ENCODE measurements at regions not wholly inside any gene's neighbourhood (a gene's known extent, or its start where the extent isn't known, plus 50 kb on each side); places are given as distances from the start of the nearest gene placed in this dataset.

- Histone ChIP-seq H3K4me3 (ENCODE audit: low read depth in 1 of 2, low read length in 2 of 2) (peak overlapping the region in 1 of 2 donors; percentile 7), H3K4me1 (ENCODE audit: insufficient read depth, low read length) (peaks cover 21% of the 10 kb centered on the region), H3K27me3 (ENCODE audit: control insufficient read depth in 1 of 2, insufficient read depth in 2 of 2, low read length in 2 of 2) (no peaks in the 10 kb centered on the region), H3K9me3 (ENCODE audit: low read length) (no peaks in the 10 kb centered on the region), H3K27ac (ENCODE audit: low read depth, low read length) (peak overlapping the region; percentile 69), H3K36me3 (ENCODE audit: insufficient read depth, low read length) (no peaks in the 10 kb centered on the region), H3K9ac (ENCODE audit: low read length) (no peak overlapping the region)
Measured at GRCh38 chr2:222993920-222994650, 57.9 kb upstream of the KCNE4 start.

DNA sequence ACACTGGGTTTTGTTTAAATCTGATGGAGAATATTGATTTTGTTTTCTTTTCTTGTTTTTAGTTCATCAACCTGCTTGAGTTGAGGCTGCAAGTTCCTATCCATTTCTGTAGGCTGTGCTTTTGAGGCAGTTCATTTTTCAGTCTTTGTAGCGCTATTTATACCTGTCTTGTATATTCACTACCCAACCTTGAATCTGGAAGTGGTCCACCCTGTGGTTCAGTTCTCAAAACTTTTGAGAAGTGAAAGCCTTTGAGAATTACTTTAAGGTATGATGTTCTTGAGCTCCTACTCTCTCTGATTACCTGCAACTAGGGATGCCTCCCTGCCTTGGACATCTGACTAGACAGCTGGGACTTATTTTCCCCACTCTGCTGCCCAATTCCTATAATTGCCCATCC, 53.5 kb upstream of the KCNE4 start:
- Histone ChIP-seq H3K9ac (ENCODE audit: low read length) (no peak overlapping the region), H3K27ac (ENCODE audit: low read depth, low read length) (no peak overlapping the region), H3K36me3 (ENCODE audit: insufficient read depth, low read length) (no peaks in the 10 kb centered on the region), H3K4me3 (ENCODE audit: low read depth in 1 of 2, low read length in 2 of 2) (no peak overlapping the region), H3K9me3 (ENCODE audit: low read length) (no peaks in the 10 kb centered on the region), H3K27me3 (ENCODE audit: control insufficient read depth in 1 of 2, insufficient read depth in 2 of 2, low read length in 2 of 2) (no peaks in the 10 kb centered on the region), H3K4me1 (ENCODE audit: insufficient read depth, low read length) (peaks cover 18% of the 10 kb centered on the region)

DNA sequence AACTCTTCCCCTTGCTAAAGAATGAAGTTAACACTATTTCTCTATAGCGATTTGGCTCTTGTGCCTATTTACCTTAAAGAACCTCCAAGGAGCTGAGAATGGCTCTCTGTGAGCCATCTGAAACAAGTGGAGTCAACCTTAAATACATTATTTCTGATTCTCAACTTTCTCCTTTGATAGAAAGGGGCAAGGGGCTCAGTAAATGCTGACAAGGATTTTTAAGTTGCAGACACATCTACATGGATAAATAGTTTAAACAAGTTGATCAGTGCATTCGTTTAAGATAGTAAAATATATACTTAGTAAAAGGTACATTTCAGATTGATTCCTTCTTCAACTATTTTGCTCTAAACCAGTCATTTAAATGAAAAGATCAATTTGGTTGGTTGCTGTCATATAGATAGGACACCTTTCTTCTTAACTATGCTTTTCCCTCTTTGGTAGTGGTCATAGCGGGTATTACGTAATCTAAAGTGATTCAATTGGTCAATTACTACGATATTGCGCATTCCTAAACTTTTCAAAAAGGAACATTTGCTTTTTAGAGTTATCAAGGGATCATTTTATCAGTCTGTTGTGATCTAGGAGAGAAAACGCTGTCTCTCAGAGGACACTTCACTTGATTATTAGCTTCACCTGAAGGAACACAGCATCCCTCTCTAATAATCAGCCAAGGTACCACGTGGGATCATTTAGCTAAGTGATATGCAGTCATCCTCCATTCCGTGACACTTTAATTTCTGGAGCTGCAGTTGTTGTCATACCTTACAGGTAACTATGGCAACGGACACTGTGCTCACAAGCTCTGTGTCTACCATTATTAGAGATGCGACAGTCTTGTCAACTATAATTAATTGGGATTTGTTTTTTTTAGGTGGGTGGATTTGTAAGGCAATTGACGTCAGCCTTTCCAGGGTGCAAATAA, 50.9 kb upstream of the KCNE4 start:
- Histone ChIP-seq H3K4me1 (ENCODE audit: insufficient read depth, low read length) (no peaks in the 10 kb centered on the region), H3K36me3 (ENCODE audit: insufficient read depth, low read length) (no peaks in the 10 kb centered on the region), H3K27me3 (ENCODE audit: control insufficient read depth in 1 of 2, insufficient read depth in 2 of 2, low read length in 2 of 2) (no peaks in the 10 kb centered on the region), H3K9ac (ENCODE audit: low read length) (no peak overlapping the region), H3K9me3 (ENCODE audit: low read length) (no peaks in the 10 kb centered on the region), H3K27ac (ENCODE audit: low read depth, low read length) (no peak overlapping the region), H3K4me3 (ENCODE audit: low read depth in 1 of 2, low read length in 2 of 2) (no peak overlapping the region)

DNA sequence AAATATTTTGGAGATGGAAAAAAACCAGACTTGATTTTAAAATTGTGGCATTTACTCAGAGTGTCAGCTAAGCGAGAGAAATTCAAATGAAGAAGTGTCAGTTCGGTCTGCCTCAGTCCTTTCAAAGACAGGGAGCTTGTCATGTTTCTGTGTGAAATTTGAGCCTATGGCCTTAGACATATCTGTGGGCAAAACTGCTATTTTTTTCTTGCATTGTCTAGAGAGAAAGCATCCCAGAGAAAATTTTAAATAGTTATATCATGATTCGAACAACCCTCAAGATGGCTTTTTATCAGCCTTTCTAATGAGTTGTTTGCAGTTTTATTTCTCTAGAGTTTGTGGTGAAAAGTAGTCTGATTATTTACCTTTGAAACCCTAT, 50.2 kb upstream of the KCNE4 start:
- Histone ChIP-seq H3K4me1 (ENCODE audit: insufficient read depth, low read length) (no peaks in the 10 kb centered on the region), H3K4me3 (ENCODE audit: low read depth in 1 of 2, low read length in 2 of 2) (no peak overlapping the region), H3K36me3 (ENCODE audit: insufficient read depth, low read length) (no peaks in the 10 kb centered on the region), H3K9ac (ENCODE audit: low read length) (no peak overlapping the region), H3K27me3 (ENCODE audit: control insufficient read depth in 1 of 2, insufficient read depth in 2 of 2, low read length in 2 of 2) (no peaks in the 10 kb centered on the region), H3K9me3 (ENCODE audit: low read length) (no peaks in the 10 kb centered on the region), H3K27ac (ENCODE audit: low read depth, low read length) (no peak overlapping the region)

Measured in muscle layer of colon (tissue), 2 donors.